ENCODE measurements at regions not wholly inside any gene's neighbourhood (a gene's known extent, or its start where the extent isn't known, plus 50 kb on each side); places are given as distances from the start of the nearest gene placed in this dataset.

DNA sequence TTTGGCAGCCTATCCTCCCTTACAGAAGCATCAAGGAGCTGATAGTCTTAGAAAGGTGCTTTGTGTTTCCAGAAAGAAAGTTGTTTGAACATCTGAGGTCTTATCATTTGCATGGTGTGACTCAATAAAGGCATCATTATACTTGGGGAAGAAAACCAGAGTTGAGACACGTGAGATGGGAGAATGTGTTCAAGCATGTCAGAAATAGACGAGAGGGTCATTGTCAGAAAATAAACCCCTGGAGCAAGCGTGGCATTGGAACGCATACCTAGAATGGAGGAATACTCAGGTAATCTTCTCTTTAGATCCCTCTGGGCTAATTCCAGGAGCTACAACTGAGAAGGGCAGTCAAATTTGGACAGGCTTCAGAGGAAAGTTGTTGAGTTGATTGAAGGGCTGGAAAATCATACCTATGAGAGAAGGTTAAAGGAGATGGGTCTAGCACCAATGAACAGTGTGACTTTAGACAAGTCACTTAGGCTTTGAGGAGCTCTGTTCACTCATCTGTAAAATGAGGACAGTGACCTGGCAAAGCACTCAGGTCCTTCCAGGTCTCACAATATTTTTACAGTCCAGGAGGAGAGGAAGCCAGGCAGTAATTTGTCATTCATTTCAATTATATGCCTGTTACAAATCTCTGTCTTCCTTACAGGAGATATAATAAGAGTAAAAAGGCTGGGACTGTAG lies 101.3 kb upstream of the C1orf21 start:
- no peak for DNase-seq

- DNase-seq, result no peak
These were observed 99.8 kb upstream of the C1orf21 start for GRCh38 chr1:184287001-184287400.

DNA sequence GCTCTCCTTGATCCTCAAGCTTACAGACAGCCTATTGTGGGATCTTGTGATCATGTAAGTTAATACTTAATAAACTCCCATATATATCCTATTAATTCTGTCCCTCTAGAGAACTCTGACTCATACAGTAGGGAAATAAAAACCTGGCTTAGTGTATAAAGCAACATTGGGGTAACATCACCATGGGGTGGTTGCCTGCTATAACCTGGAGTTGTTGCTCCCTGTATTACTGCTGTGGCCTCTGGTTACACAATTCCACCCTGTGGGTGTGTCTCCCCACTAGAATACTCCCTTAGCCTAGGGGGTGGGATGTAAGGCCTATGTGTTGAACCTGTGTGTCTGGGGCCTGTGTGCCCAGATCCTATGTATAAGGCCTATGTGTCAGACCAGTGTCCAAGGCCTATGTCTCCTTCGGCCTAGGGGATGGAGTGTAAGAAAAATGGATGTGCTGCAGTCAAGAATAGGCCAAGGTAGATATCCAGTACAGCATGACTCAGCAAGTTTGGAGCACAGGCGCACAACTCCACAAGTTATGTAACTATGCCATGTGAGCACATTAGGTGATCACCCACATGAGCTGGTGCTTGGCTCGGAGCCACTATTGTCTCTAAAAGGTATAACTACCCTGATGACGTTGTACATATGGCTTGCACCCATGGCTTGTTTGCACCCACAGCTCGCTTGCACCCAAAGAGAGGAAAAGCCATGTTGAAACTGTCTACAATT lies 96.8 kb upstream of the C1orf21 start:
- DNase-seq, result no peak

- no peak for DNase-seq
These were observed 95.1 kb upstream of the C1orf21 start for GRCh38 chr1:184291701-184292100.

GRCh38 chr1:184292101-184292500 lies 94.7 kb upstream of the C1orf21 start:
- DNase-seq, result no peak

DNA sequence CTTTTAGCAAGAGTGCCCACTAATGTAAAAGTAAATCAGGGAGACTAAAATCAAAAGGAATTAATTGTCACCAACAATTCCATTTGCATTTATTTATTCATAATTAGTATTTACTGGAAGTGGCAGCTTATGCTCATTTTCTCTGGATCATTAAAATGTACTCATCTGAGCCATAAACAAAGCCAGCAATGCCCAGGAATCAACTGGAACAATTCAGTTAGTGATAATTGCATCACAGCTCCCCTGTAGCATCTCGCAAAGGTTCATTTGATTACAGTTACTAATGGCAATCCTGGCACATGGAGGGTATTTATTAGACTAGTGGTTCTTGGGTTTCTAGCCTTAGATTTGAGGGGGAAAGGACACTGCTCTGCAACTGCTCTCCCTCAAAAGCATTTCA lies 92.7 kb upstream of the C1orf21 start:
- no peak for DNase-seq

GRCh38 chr1:184296466-184297243 lies 90.2 kb upstream of the C1orf21 start:
- no peak for DNase-seq

GRCh38 chr1:184297244-184297750 lies 89.5 kb upstream of the C1orf21 start:
- DNase-seq, result no peak

GRCh38 chr1:184298440-184299405 lies 88.1 kb upstream of the C1orf21 start:
- DNase-seq, result peak; percentile 89

- DNase-seq, result peak; percentile 86
These were observed 87.4 kb upstream of the C1orf21 start for GRCh38 chr1:184299406-184299790.

DNA sequence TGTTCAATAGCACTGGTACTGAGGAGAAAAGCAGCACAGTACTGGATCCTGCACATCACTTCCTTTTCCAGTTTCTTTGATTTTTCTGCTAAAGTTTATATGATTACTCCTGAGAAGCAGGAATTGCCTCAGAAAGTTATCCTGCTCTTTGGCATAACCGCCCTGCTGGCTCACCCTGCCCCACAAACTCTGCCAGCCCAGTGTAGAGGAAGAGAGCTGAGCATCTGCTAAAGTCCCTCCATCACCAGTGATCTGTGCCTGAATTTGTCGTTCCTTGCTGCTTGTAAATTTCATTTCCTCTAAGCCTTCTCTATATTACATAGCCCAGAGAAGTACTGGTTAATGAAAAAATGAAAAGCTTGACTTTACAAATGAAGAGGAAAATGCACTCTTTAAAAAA lies 87.0 kb upstream of the C1orf21 start:
- DNase-seq, result no peak

DNA sequence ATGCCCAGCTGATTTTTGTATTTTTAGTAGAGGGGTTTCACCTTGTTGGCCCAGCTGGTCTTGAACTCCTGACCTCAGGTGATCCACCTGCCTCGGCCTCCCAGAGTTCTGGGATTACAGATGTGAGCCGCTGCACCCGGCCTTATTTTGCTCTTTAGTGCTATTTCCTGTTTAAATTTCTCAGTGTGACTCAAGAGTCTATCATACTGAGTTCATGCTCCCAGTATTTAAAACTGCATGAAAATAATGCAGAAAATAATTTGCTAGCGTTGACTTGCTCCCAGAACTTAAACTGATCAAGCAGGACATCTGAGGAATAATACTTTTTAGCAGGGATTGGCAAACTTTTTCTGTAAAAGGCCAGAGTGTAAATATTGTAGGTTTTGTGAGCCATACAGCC lies 86.4 kb upstream of the C1orf21 start:
- no peak for DNase-seq

- no peak for DNase-seq
These were observed 85.6 kb upstream of the C1orf21 start for GRCh38 chr1:184301227-184301626.

DNA sequence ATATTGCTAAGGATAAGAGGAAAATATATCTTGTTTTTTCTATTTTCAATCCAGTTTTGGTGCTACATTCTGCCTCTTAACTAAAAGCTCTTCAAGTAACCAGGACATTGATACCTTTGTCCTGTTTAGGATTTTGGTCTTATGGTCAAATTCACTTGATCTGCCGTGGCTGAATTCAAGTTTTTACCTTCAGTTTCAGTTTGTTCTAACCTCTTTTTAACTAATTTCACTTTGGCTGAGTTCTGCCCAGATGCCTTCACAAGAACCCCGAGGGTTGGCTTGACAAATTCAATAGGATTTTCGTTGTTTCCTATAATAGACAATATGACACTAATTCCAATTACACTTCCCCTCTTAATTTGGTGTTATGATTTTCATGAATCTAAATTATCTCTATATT lies 84.5 kb upstream of the C1orf21 start:
- no peak for DNase-seq

- DNase-seq, result no peak
These were observed 76.5 kb upstream of the C1orf21 start for GRCh38 chr1:184310157-184310819.

DNA sequence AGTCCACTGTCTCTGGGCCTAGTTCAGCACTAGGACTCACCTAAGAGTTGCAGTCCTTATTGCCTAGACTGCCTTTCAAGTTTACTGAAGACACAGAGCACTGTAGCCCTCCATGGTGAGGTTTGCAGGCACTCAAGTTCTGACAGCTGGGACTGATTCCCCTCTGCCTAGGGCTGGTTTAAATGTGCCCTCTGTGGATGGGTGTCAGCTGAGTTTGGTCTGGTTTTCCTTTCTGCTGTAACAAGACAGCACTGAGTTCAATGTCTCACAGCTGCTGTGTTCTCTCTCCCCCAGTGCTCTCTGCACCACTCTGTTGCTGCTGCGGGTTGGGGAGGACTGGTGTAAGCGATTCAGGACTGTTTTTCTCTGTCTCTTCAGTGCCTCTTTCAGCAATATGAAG lies 75.2 kb upstream of the C1orf21 start:
- no peak for DNase-seq

GRCh38 chr1:184315254-184315653 lies 71.6 kb upstream of the C1orf21 start:
- no peak for DNase-seq

DNA sequence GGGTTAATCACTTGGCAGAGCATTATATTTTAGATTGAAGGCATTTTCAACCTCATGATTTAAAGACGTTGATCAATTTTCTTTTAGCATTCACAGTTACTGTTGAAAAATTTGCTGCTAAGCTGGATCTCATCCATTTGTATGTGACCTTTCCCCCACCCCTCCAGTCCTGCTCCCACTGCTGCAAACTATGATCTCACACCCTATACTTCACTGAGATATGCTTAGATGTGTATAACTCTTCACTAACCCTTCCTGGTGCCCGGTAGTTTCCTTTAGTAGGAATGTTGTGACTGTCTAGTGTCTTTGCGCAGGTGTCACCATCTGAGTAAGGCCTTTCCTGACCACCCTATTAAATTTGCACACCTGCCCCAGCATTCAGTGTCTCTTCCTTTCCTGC lies 67.0 kb upstream of the C1orf21 start:
- DNase-seq, result no peak

- DNase-seq, result no peak
These were observed 64.6 kb upstream of the C1orf21 start for GRCh38 chr1:184322253-184322652.

GRCh38 chr1:184324972-184325371 lies 61.9 kb upstream of the C1orf21 start:
- no peak for DNase-seq

GRCh38 chr1:184326278-184326677 lies 60.6 kb upstream of the C1orf21 start:
- DNase-seq, result no peak
